HAP-1 (cell line): ENCODE measurements at regions not wholly inside any gene's neighbourhood (a gene's known extent, or its start where the extent isn't known, plus 50 kb on each side); places are given as distances from the start of the nearest gene placed in this dataset.
"Not testable (repeated sequence)": the region's sequence is repeated elsewhere in the genome, so short reads cannot be mapped to it uniquely, and the experiment has no call there.

ENCODE experiments used
- DNase-seq, 2 experiments: peaks; one replicate each; pipeline ENCODE4 v3.0.0-alpha.2; 2016 to 2020; ENCODE audit warnings: low spot score in 2 of 2
- H3K27me3 ChIP-seq: fragments of 250-450 bp; sonication (Bioruptor Pico); 2 replicates; pipeline ENCODE4 v1.5.1; 2020; ENCODE audit warnings: low read depth, mild to moderate bottlenecking, moderate library complexity
- H3K36me3 ChIP-seq: fragments of 250-450 bp; sonication (Bioruptor Pico); replicated peaks from 2 replicates; pipeline ENCODE4 v1.5.1; 2020; ENCODE audit warnings: mild to moderate bottlenecking
- H3K4me1 ChIP-seq: fragments of 250-450 bp; sonication (Bioruptor Pico); 2 replicates; pipeline ENCODE4 v1.5.1; 2020; ENCODE audit warnings: mild to moderate bottlenecking
- H3K4me3 ChIP-seq: fragments of 250-450 bp; sonication (Bioruptor Pico); 2 replicates; pipeline ENCODE4 v1.5.1; 2020; ENCODE audit warnings: mild to moderate bottlenecking, moderate library complexity
- H3K9me3 ChIP-seq: fragments of 250-450 bp; sonication (Bioruptor Pico); 2 replicates; pipeline ENCODE4 v1.5.1; 2020; ENCODE audit warnings: mild to moderate bottlenecking, moderate library complexity
- in situ Hi-C: fragments of 300-500 bp; cut with MboI; formaldehyde crosslinking; loops from 3 replicates; pipeline ENCODE4 v1.14.3; 2020; ENCODE audit warnings: low sequenced_read_pairs, inconsistent platforms, mixed read lengths

DNA sequence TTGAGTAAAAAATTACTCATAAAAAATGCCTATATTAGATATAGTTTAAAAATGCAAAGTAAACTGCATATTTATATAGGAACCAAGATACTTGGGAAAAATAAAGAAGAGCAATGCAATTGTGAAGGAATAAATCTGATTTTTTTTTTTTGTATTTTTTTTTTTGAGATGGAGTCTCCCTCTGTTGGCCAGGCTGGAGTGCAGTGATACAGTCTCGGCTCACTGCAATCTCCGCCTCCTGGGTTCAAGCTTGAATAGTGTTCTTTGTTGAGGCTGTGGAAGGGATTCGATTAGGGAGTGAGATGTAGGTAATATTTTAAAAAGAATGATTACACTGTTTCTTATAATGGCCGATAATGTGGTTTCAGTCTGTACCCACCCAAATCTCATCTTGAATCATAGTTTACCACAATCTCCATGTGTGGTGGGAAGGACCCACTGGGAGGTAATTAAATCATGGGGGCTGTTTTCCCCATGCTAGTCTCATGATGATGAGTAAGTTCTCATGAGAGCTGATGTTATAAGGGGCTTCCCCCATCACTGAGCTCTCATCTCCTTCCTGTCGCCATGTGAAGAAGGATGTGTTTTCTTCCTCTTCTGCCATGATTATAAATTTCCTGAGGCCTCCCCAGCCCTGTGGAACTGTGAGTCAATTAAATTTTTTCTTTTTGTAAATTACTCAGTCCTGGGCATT is 1765.9 kb downstream of the PLA2G4A start:
- no peaks in the 10 kb centered on the region for H3K4me1 ChIP-seq
- in situ Hi-C loops = no loop called here
- no peaks in the 10 kb centered on the region for H3K36me3 ChIP-seq
- DNase-seq = no peak
- no peak overlapping the region for H3K4me3 ChIP-seq
- no peaks in the 10 kb centered on the region for H3K9me3 ChIP-seq
- H3K27me3 ChIP-seq = no peaks in the 10 kb centered on the region

DNA sequence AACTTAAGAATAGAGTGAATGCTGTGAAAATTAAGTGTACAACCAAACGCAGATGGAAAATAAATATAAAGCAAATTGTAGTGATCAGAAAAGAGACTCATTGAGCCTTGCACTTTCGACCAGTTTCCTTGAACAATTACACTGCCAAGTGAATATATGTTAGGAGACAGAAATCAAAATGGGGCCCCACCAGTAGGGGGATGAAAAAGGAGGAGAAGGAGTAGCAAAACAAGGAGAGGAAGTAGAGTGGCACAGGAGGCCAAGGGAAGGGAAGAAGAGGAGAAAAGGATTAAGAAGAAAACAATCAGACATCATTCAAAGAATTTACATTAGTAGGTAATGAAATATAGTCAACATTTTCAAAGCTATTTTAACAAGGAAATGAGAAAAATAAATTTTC is 1770.6 kb downstream of the PLA2G4A start:
- H3K4me1 ChIP-seq = peaks cover 13% of the 10 kb centered on the region
- H3K27me3 ChIP-seq = no peaks in the 10 kb centered on the region
- peak in 1 of 2 experiments; percentile 13 for DNase-seq
- no peak overlapping the region for H3K4me3 ChIP-seq
- H3K36me3 ChIP-seq = no peaks in the 10 kb centered on the region
- no peaks in the 10 kb centered on the region for H3K9me3 ChIP-seq
- in situ Hi-C loops = no loop called here

DNA sequence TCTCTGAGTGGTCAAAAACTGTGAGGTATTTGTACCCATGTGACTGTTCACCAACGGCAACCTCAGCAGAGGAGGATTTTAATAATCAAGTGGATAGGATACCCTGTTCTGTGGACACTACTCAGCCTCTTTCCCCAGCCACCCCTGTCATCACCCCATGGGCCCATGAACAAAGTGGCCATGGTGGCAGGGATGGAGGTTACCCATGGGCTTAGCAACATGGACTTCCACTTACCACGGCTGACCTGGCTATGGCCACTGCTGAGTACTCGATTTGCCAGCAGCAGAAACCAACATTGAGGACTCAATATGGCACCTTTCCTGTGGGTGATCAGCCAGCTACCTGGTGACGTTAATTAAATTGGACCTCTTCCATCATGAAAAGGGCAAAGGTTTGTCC is 1782.7 kb downstream of the PLA2G4A start:
- H3K36me3 ChIP-seq = no peaks in the 10 kb centered on the region
- DNase-seq = no peak
- no peak overlapping the region for H3K4me3 ChIP-seq
- H3K27me3 ChIP-seq = no peaks in the 10 kb centered on the region
- in situ Hi-C loops = no loop called here
- H3K4me1 ChIP-seq = no peaks in the 10 kb centered on the region
- no peaks in the 10 kb centered on the region for H3K9me3 ChIP-seq

DNA sequence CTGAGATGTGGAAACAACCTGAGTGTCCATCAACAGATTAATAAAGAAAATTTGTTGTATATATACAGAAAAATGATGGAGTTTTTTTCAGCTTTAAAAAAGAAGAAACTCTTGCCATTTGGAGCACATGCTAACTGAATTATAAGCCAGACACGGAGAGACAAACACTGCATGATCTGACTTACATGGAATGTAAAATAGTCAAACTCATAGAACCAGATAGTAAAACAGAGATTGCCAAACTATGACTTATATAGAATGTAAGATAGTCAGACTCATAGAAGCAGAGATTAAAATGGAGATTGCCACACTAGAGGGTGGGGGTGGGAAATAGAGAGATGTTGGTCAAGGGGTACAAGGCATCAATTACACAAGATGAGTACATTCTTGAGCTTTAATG is 1786.6 kb downstream of the PLA2G4A start:
- H3K36me3 ChIP-seq = no peaks in the 10 kb centered on the region
- H3K4me1 ChIP-seq = no peaks in the 10 kb centered on the region
- in situ Hi-C loops = no loop called here
- H3K9me3 ChIP-seq = no peaks in the 10 kb centered on the region
- H3K27me3 ChIP-seq = no peaks in the 10 kb centered on the region
- H3K4me3 ChIP-seq = no peak overlapping the region
- DNase-seq = no peak

DNA sequence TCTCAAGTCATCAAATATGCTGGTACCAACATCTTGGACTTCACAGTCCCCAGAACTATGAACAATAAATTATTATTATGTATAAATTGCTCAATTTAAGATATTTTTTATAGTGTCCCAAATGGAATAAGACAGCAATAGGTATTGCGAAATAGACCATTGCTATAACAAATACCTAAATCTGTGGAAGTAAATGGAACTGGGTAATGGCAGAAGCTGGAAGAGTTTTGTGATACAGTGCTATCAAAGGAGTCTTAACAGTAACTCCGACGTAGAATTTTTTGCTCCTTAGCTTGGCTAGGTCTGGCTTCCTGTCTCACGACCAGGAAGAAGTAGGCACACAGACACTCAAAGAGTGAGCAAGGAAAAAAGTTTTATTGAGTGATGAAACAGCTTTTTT is 1791.5 kb downstream of the PLA2G4A start:
- no peak for DNase-seq
- Histone ChIP-seq H3K36me3 (no peaks in the 10 kb centered on the region), H3K27me3 (no peaks in the 10 kb centered on the region), H3K4me3 (no peak overlapping the region), H3K4me1 (no peaks in the 10 kb centered on the region), H3K9me3 (no peaks in the 10 kb centered on the region)
- in situ Hi-C loops = no loop called here

DNA sequence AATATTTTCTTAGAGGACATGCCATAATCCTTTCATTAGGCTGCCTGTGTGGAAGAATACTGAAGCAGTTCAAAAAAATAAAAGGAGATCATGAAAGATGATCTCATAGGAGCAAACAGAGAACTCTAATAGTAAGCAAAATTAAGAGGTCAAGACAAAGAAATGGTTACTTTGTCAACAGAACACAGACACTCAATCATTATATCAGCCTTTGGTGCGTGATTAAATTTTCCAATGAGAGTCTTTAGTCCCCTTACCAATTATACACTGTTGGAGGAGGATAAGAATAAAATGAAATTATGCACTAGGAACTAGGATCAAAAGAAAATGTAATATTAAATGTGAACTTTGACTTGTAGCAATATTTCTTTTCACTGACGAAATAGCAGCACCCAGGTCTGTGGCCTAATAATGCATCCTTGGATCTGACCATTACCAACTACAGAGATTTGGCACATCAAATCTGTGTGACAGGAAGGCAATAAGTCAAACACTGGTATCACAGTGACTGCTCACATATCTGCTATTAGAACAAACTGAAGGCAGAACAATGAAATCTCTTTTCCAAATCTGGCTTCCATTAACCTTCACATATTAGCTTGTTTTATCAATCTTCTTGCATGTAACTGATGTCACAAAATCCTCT is 1812.9 kb downstream of the PLA2G4A start:
- DNase-seq = no peak
- H3K4me3 ChIP-seq = no peak overlapping the region
- H3K9me3 ChIP-seq = no peaks in the 10 kb centered on the region
- H3K4me1 ChIP-seq = no peaks in the 10 kb centered on the region
- H3K36me3 ChIP-seq = no peaks in the 10 kb centered on the region
- no peaks in the 10 kb centered on the region for H3K27me3 ChIP-seq
- in situ Hi-C loops = no loop called here

DNA sequence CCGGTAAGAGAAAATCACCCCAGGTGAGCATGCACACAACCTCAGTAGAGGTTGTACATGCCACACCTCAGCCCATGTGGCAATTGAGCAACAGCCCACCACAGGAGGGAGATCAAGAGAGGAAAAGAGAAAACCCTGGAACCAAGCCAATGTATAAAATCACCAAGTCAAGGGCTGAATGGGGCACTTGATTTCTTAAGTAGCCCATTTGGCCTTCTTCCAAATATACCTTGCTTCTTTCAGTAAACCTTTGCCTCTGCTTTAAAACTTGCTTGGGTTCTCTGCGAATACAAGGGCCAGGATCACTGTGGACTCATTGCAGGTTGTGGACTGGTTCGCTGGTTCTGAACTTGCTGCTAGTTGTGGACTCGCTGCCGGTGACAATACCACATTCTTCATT is 1814.0 kb downstream of the PLA2G4A start:
- DNase-seq = no peak
- in situ Hi-C loops = no loop called here
- Histone ChIP-seq H3K36me3 (no peaks in the 10 kb centered on the region), H3K27me3 (no peaks in the 10 kb centered on the region), H3K4me1 (no peaks in the 10 kb centered on the region), H3K4me3 (no peak overlapping the region), H3K9me3 (no peaks in the 10 kb centered on the region)

DNA sequence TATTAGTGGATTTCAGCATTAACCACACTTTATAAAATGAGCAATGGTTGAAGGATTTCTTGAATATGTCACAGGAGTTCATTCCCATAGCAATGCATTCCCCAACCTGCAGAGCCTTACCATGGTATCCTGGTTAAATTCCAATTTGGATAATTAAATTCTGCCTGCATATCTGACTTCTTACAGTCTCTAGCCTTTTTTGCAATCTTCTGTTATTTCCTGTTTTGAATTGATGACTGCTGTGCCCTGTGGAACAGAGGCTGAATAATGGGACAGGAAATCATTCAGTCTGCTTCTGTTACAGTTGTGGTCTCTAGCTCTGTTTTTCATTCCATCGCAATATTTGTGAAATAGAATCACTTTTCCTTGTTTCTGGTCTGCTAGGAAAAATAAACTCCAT is 1823.9 kb downstream of the PLA2G4A start:
- H3K4me3 ChIP-seq = no peak overlapping the region
- no peaks in the 10 kb centered on the region for H3K9me3 ChIP-seq
- no peaks in the 10 kb centered on the region for H3K27me3 ChIP-seq
- no peaks in the 10 kb centered on the region for H3K36me3 ChIP-seq
- no peaks in the 10 kb centered on the region for H3K4me1 ChIP-seq
- in situ Hi-C loops = no loop called here
- no peak for DNase-seq

DNA sequence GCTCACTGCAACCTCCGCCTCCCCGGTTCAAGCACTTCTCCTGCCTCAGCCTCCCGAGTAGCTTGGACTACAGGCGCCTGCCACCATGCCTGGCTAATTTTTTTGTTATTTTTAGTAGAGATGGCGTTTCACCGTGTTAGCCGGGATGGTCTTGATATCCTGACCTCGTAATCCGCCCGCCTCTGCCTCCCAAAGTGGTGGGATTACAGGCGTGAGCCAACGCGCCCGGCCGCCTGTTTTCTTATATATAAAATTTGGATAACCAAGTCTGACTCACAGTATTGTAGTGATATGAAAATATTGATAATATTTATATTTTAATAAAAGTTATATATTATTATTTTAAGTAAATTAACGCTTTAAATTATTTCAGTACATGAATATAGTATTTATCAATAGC is 1821.7 kb downstream of the BRINP3 start:
- DNase-seq, H3K36me3 ChIP-seq, H3K4me3 ChIP-seq, H3K27me3 ChIP-seq, in situ Hi-C loops, H3K9me3 ChIP-seq, H3K4me1 ChIP-seq: not testable (repeated sequence)

DNA sequence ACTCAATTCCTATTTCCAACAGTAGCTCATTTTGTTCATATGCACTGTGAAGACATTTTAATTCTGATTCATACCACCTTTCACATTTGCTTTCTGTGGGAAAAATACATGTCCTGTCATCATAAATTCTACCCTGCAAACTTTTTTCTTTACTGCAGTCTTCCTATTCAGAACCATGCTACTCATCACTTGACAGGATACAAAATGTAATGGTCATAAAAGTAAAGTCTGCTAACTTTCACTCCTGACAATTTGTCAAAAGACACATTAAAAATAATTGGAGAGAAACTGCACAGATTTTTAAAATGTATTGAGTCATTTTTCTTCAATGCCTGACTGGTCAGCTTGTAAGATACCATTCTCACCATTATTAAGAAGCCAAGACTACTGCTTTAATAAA is 1817.1 kb downstream of the BRINP3 start:
- in situ Hi-C loops = no loop called here

DNA sequence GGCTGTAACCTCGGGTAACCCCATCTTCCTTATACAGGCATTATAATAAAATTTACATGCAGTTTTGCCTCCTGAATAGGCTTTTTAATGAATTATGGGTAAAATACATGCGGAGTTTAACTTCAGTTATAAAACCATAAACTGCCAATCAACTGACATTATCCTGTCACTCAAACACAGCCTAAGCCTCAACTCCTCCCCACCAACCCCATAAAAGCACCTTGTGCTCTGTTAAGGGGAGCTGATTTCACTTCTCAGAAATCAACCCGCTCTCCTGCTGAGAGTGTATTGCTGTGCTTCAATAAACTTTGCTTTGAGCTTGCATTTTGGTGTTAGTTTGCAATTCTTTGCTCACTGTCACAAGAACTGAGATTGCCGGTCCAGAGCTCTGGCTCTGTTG is 1812.2 kb downstream of the BRINP3 start:
- Histone ChIP-seq H3K36me3 (no peaks in the 10 kb centered on the region), H3K9me3 (no peaks in the 10 kb centered on the region), H3K4me3 (no peak overlapping the region), H3K4me1 (peaks cover 11% of the 10 kb centered on the region), H3K27me3 (no peaks in the 10 kb centered on the region)
- in situ Hi-C loops = no loop called here
- DNase-seq = no peak

More for the DNA sequence above, 1817.1 kb downstream of the BRINP3 start:
- no peaks in the 10 kb centered on the region for H3K27me3 ChIP-seq
- H3K4me1 ChIP-seq = no peaks in the 10 kb centered on the region
- DNase-seq = no peak
- H3K36me3 ChIP-seq = no peaks in the 10 kb centered on the region
- no peaks in the 10 kb centered on the region for H3K9me3 ChIP-seq
- no peak overlapping the region for H3K4me3 ChIP-seq

DNA sequence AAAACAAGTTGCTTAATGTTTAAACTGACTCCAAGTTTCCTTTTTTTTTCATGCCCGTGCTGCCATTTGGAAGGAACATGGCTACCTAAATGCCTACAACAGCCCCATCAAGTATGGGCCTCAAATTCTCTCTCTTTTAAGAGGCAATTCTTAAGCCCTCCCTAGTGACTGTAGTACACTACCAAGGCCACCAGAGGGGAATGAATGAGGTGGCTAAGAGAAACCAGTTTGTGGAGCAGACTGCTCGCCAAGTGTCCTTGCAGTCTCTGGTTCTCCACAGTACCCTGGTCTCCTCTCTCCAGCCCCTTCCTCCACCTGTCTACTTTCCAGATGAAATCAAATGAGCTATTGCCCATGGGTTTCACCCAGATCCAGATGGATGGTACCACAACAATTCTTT is 1809.6 kb downstream of the BRINP3 start:
- Histone ChIP-seq H3K4me1 (peaks cover 20% of the 10 kb centered on the region), H3K4me3 (no peak overlapping the region), H3K9me3 (peaks cover 2% of the 10 kb centered on the region; the same call in 1 of the 2 replicates), H3K36me3 (no peaks in the 10 kb centered on the region), H3K27me3 (no peaks in the 10 kb centered on the region)
- in situ Hi-C loops = no loop called here
- no peak for DNase-seq

DNA sequence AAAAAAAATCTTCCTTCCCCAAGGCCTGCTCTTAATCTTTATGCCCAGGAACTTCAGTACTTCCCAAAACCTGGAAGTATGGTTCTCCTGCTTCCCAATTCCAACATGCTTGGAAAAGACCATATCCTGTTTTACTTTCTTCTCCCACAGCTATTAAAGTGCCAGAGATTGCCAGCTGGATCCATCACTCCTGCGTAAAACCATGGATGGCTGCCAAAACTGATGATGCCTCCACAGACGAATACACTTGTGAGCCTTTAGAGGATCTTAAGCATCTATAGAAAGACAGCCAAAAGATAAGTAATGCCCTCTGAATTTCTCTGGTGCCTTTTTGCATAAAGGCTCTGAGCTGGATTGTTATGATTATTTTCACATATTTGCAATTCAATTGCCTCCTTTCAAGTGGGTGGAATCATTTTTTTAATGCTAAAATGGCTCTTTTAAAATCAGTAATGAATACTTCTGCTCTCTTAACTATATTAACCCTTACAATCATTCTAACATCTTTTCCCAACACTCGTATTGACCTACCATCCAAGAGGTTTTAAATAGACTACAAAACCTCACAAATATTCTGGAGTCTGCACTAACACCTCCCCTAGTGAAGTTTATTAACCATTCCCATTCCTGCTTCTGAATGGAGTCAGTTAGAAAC is 1807.8 kb downstream of the BRINP3 start:
- H3K4me3 ChIP-seq = no peak overlapping the region
- peaks cover 2% of the 10 kb centered on the region; the same call in 1 of the 2 replicates for H3K9me3 ChIP-seq
- H3K27me3 ChIP-seq = no peaks in the 10 kb centered on the region
- peaks cover 20% of the 10 kb centered on the region for H3K4me1 ChIP-seq
- no peaks in the 10 kb centered on the region for H3K36me3 ChIP-seq
- DNase-seq = peak; percentile 86 to 94
- in situ Hi-C loops = no loop called here

DNA sequence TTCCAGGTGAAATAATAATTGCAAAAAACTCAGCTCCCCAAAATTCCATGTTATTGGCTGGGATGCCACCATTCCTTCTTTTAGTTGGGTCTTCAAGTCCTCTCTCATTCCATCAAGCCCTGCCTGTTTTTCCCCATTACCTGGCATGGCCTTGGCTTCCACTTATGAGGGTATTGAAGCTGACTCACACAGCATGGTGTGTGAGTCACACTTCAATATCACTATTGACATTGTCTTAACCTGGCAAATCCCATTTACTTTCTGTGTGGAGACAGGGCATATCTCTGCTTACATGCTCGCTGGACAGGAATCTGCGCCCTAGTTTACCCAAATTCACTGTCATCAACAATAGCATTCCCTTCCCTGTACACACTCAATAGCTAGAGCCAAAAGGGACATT is 1806.8 kb downstream of the BRINP3 start:
- in situ Hi-C loops = no loop called here
- DNase-seq = no peak
- H3K4me1 ChIP-seq = peaks cover 20% of the 10 kb centered on the region
- no peaks in the 10 kb centered on the region for H3K27me3 ChIP-seq
- no peak overlapping the region for H3K4me3 ChIP-seq
- H3K9me3 ChIP-seq = peaks cover 2% of the 10 kb centered on the region; the same call in 1 of the 2 replicates
- H3K36me3 ChIP-seq = no peaks in the 10 kb centered on the region
